Progenitor cell of endocrine pancreas (in vitro differentiated cells): ENCODE measurements at regions not wholly inside any gene's neighbourhood (a gene's known extent, or its start where the extent isn't known, plus 50 kb on each side); places are given as distances from the start of the nearest gene placed in this dataset.
"Not testable (repeated sequence)": the region's sequence is repeated elsewhere in the genome, so short reads cannot be mapped to it uniquely, and the experiment has no call there.

ENCODE experiments used
- DNase-seq: peaks from one replicate; pipeline ENCODE4 v3.0.0; 2021; ENCODE audit warnings: low spot score; ENCODE audit not compliant: unreplicated experiment
- H3K27ac Mint-ChIP-seq: 2 replicates; pipeline ENCODE4 v1.8.0; 2021; ENCODE audit warnings: mild to moderate bottlenecking, moderate library complexity, mixed read lengths
- H3K27me3 Mint-ChIP-seq: 2 replicates; pipeline ENCODE4 v1.8.0; 2021; ENCODE audit warnings: mixed read lengths
- H3K36me3 Mint-ChIP-seq: 2 replicates; pipeline ENCODE4 v1.8.0; 2022; ENCODE audit warnings: mixed read lengths; ENCODE audit not compliant: insufficient read depth
- H3K4me1 Mint-ChIP-seq: 2 replicates; pipeline ENCODE4 v1.8.0; 2021; ENCODE audit warnings: low read depth, mixed read lengths
- H3K4me3 Mint-ChIP-seq: 2 replicates; pipeline ENCODE4 v1.8.0; 2021; ENCODE audit warnings: low read depth, mild to moderate bottlenecking, moderate library complexity, mixed read lengths
- H3K9me3 Mint-ChIP-seq: 2 replicates; pipeline ENCODE4 v1.8.0; 2021; ENCODE audit warnings: low read depth, mixed read lengths
- TF ChIP-seq, protein P1 (sequence below): fragments of 200-600 bp; sonication (generic); IDR thresholded peaks from one replicate; pipeline ENCODE4 v1.5.0; 2021; ENCODE audit warnings: antibody characterized with exemption, mild to moderate bottlenecking; ENCODE audit not compliant: unreplicated experiment

DNA sequence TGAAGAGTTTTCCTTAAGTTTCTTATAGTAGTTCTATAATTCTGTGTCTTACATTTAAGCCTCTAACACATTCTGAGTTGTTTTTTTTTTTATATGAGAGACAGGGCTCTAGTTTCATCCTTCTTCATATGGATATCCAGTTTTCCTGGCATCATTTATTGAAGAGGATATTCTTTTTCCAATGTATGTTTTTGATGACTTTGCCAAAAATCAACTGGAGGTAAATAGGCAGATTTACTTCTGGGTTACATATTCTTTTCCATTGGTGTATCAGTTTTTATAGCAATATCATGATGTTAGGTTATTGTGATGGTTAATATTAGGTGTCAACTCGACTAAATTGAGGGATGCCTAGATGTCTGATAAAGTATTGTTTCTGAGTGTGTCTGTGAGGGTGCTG, 650.7 kb upstream of the GRID2 start:
- H3K27ac Mint-ChIP-seq: no peak overlapping the region
- H3K9me3 Mint-ChIP-seq: peaks cover 8% of the 10 kb centered on the region
- no peak overlapping the region for H3K4me3 Mint-ChIP-seq
- peaks cover 3% of the 10 kb centered on the region for H3K4me1 Mint-ChIP-seq
- no peak for DNase-seq
- no peaks in the 10 kb centered on the region for H3K27me3 Mint-ChIP-seq
- H3K36me3 Mint-ChIP-seq: no peaks in the 10 kb centered on the region
- TF ChIP-seq, protein P1, sequence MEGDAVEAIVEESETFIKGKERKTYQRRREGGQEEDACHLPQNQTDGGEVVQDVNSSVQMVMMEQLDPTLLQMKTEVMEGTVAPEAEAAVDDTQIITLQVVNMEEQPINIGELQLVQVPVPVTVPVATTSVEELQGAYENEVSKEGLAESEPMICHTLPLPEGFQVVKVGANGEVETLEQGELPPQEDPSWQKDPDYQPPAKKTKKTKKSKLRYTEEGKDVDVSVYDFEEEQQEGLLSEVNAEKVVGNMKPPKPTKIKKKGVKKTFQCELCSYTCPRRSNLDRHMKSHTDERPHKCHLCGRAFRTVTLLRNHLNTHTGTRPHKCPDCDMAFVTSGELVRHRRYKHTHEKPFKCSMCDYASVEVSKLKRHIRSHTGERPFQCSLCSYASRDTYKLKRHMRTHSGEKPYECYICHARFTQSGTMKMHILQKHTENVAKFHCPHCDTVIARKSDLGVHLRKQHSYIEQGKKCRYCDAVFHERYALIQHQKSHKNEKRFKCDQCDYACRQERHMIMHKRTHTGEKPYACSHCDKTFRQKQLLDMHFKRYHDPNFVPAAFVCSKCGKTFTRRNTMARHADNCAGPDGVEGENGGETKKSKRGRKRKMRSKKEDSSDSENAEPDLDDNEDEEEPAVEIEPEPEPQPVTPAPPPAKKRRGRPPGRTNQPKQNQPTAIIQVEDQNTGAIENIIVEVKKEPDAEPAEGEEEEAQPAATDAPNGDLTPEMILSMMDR: no peak

DNA sequence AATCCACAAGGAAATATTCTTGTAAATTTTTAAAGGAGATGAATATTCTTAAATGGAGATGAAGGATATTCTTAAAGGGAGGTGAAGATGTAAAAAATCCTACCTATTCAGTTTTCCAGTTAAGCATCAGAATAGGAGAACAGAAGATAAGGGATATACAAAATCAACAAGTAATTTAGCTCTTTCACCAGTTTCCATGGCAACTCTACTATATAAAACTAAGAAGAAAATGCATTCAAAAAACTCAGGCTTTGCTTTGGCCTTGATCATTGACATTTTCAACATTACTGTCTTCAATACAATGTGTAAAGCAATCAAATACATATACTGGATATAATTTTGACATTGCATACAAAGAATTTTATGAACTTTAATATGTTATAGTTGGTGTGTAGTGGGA, 622.7 kb upstream of the GRID2 start:
- Mint-ChIP-seq H3K9me3 (peaks cover 18% of the 10 kb centered on the region), H3K36me3 (no peaks in the 10 kb centered on the region), H3K4me1 (no peaks in the 10 kb centered on the region), H3K27me3 (no peaks in the 10 kb centered on the region), H3K27ac (no peak overlapping the region), H3K4me3 (no peak overlapping the region)
- TF ChIP-seq, protein P1: no peak
- DNase-seq: no peak

DNA sequence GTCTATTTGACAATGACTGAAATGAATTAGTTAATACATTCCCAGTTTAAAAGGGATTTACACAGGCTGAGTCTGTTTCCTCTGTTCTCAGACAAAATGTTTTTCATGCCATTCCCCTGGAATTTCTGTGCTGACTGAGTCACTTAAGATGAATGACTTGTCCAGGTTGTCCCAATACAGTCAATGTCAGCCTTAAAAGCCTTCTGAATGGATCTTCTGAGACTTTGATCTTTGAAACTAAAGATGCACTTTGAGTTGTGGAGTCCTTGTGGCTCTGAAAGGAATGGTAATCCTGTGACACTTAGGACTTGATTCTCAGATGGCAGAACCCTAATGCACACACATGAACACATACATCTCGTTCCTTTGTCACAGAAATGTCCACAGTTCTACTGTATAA, 622.2 kb upstream of the GRID2 start:
- Mint-ChIP-seq H3K27ac (no peak overlapping the region), H3K9me3 (peaks cover 18% of the 10 kb centered on the region)
- DNase-seq: no peak

DNA sequence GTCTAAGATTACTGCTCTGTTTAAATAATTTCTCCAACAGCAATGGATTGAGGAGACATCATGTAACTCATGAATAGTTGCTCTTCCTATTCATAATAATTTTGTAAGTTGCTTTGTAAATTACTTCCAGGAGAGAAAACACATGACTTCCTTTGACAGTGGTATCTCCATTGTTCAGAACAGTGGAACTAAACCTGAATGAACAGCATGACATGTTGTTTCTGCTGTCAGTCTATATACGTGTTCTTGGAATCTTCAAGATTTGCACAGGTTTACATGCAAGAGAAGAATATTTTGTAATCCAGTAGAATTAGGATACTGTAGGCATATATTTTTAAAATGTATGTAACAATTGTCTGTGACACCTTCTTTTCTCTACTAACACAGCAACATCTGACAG, 618.8 kb upstream of the GRID2 start:
- Mint-ChIP-seq H3K4me1 (peaks cover 2% of the 10 kb centered on the region), H3K36me3 (no peaks in the 10 kb centered on the region), H3K27me3 (no peaks in the 10 kb centered on the region), H3K27ac (no peak overlapping the region), H3K9me3 (peaks cover 17% of the 10 kb centered on the region), H3K4me3 (no peak overlapping the region)
- TF ChIP-seq, protein P1: no peak
- DNase-seq: no peak

More for the DNA sequence above, 622.2 kb upstream of the GRID2 start:
- H3K36me3 Mint-ChIP-seq: no peaks in the 10 kb centered on the region
- H3K4me1 Mint-ChIP-seq: no peaks in the 10 kb centered on the region
- TF ChIP-seq, protein P1: no peak
- H3K27me3 Mint-ChIP-seq: no peaks in the 10 kb centered on the region
- no peak overlapping the region for H3K4me3 Mint-ChIP-seq

DNA sequence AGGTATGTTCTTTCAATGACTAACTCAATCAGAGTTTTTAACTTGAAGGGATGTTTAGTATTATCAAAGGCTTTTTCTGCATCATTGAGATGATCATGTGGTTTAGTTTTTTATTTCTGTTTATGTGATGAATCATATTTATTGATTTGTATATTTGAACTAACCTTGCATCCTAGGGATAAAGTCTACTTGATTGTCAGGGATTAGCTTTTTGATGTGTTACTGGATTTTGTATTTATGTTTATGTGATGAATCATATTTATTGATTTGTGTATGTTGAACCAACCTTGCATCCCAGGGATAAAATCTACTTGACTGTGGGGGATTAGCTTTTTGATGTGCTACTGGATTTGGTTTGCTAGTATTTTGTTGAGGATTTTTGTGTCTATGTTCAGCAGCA, 615.4 kb upstream of the GRID2 start:
- H3K4me1 Mint-ChIP-seq: peaks cover 2% of the 10 kb centered on the region
- H3K9me3 Mint-ChIP-seq: peaks cover 20% of the 10 kb centered on the region
- H3K27ac Mint-ChIP-seq: no peak overlapping the region
- no peak for DNase-seq
- TF ChIP-seq, protein P1: no peak
- H3K27me3 Mint-ChIP-seq: no peaks in the 10 kb centered on the region
- no peak overlapping the region for H3K4me3 Mint-ChIP-seq
- H3K36me3 Mint-ChIP-seq: no peaks in the 10 kb centered on the region

DNA sequence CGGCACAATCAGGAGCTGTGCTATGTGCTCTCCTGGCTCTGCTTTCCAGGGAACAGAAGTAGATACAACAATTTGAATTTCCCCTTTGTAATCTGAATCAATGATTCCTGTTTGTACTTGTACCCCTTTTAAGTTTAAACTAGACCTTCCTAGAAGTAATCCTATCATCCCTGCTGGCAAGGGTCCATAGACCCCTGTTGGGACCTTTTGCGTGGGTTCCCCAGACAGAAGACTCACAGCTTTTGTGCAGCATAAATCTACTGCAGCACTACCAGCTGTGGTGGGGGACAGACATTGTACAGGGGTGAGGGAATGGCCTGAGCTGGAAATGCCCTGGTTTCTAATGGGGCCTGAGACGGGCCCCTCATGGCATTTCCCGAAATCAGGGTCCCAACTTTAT, 604.1 kb upstream of the GRID2 start:
- not testable (repeated sequence) for H3K4me1 Mint-ChIP-seq, H3K4me3 Mint-ChIP-seq, H3K27ac Mint-ChIP-seq, H3K27me3 Mint-ChIP-seq, H3K36me3 Mint-ChIP-seq, DNase-seq
- H3K9me3 Mint-ChIP-seq: peaks cover 14% of the 10 kb centered on the region
